ENCODE measurements at regions not wholly inside any gene's neighbourhood (a gene's known extent, or its start where the extent isn't known, plus 50 kb on each side); places are given as distances from the start of the nearest gene placed in this dataset.

DNA sequence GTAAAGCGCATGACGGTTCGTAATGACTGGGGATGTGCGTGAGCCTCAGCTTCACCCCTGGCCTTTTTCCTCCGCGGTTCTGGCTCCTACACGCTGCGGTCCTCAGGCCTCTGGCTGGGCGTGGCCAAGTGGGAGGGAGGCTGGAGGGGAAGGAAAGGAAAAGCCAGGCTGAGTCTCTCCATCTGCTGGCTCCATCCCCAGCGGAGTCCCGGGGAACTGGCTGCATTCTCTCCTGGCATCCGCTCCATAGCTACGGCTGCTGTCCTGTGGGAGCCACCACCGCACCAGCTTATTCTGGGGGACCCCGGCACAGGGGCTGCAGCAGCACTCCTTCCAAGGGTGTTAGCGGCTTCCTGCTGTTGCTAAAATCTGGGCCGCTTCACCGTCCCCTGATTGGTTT is 68.2 kb upstream of the SLC24A4 start:
- no peak overlapping the region for H3K4me3 ChIP-seq (replicated peaks; ENCODE audit: low read depth, low read length)
- TF ChIP-seq, protein P1, sequence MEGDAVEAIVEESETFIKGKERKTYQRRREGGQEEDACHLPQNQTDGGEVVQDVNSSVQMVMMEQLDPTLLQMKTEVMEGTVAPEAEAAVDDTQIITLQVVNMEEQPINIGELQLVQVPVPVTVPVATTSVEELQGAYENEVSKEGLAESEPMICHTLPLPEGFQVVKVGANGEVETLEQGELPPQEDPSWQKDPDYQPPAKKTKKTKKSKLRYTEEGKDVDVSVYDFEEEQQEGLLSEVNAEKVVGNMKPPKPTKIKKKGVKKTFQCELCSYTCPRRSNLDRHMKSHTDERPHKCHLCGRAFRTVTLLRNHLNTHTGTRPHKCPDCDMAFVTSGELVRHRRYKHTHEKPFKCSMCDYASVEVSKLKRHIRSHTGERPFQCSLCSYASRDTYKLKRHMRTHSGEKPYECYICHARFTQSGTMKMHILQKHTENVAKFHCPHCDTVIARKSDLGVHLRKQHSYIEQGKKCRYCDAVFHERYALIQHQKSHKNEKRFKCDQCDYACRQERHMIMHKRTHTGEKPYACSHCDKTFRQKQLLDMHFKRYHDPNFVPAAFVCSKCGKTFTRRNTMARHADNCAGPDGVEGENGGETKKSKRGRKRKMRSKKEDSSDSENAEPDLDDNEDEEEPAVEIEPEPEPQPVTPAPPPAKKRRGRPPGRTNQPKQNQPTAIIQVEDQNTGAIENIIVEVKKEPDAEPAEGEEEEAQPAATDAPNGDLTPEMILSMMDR (IDR thresholded peaks at IDR 0.05; ENCODE audit: low read depth, low read length, missing control alignments), result no peak
- DNase-seq (ENCODE audit: extremely low read depth, low read depth), result no peak

DNA sequence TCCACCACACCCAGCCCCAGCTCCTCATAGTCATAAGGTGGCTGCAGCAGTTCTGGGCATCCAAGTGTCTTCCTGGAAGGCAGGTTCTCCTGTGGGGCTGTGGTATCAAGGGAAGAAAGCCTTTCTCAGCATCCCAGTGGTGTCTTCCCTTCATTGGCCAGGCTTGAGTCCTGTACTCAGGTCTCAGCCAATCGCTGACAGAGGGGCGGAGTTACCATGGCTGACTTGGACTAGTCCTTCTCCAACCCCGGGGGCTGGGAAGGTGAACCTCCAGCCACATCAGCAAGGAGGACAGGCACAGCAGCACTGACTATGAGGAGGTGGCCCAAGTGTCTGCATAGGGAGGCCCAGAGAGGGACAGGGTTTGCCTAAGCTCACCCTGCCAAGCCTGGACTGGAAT is 64.0 kb upstream of the SLC24A4 start:
- TF ChIP-seq, protein P1 (IDR thresholded peaks at IDR 0.05; ENCODE audit: low read depth, low read length, missing control alignments), result no peak
- no peak overlapping the region for H3K4me3 ChIP-seq (replicated peaks; ENCODE audit: low read depth, low read length)
- no peak for DNase-seq (ENCODE audit: extremely low read depth, low read depth)

DNA sequence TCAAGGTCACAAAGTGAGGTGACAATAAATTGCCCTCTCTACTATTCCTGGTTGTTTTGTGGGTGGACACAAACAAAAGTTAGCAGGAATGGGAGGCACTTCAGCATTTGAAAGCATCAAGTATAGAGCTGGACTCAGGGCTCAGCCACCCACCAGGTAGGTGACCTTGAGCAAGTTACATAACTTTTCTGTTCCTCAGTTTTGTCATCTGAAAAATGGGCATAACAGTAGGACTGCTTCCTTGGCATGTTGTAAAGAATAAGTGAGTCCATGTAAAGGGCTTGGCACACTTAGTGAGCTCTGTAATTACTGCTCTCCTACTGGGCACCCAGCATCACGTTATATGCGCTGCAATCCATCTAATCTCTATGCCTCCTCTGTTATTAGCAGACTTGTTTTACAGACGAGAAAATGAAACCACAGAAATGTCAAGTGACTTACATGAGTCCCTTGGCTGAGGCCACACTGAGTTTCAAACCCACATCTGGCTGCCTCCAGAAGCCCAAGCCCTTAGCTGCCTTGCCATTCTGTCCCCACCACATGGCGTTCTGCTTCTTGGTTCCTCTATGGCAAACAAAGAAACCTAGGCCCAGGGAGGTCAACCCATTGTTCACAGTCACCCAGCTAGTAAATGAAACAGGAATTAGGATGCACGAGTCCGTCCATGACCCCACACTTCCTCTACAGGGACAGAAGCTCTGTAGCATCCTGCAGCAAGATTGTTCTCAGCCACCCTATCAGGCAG is 63.2 kb upstream of the SLC24A4 start:
- H3K4me3 ChIP-seq (replicated peaks; ENCODE audit: low read depth, low read length), result no peak overlapping the region
- TF ChIP-seq, protein P1 (IDR thresholded peaks at IDR 0.05; ENCODE audit: low read depth, low read length, missing control alignments), result no peak
- no peak for DNase-seq (ENCODE audit: extremely low read depth, low read depth)

DNA sequence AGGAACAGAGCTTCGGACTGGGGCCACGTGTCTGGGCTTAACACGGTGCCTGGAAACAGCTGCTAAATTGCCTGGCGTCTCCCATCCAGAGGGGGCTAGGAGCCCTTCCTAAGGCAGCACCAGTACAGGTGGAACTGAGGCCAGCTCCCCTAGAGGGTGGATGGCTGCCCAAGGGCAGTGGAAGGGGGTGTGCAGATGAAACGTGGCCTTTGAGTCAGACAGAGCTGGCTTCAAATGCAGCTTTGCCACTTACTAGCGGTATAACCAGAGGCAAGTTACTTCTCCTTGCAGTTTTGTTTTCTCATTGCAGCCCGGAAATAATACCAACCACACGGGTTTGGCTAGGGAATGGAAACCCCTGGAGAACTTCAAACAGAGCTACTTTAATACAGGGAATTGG is 59.3 kb upstream of the SLC24A4 start:
- DNase-seq (ENCODE audit: extremely low read depth, low read depth), result no peak
- H3K4me3 ChIP-seq (replicated peaks; ENCODE audit: low read depth, low read length), result no peak overlapping the region

DNA sequence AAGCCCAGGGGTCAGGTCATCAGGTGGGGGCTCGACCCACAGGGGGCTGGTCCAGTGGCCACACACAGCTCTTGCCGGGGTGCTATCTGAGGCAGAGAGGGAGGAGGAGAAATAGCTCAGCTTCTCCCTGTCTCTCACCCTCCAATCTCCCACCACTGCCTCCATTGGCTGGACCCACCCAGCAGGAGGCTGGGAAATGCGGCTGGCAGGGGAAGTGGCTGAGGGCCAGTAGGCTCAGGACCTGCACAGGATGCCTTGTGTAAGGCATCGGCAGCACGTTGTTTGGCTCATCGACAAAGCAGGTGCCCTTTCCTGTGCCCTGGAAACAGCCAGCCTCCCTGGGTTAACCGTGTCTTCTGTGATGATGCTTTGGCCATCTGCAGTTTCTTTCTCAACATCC is 58.8 kb upstream of the SLC24A4 start:
- no peak overlapping the region for H3K4me3 ChIP-seq (replicated peaks; ENCODE audit: low read depth, low read length)
- TF ChIP-seq, protein P1 (IDR thresholded peaks at IDR 0.05; ENCODE audit: low read depth, low read length, missing control alignments), result no peak
- DNase-seq (ENCODE audit: extremely low read depth, low read depth), result no peak

More for the DNA sequence above, 59.3 kb upstream of the SLC24A4 start:
- TF ChIP-seq, protein P1 (IDR thresholded peaks at IDR 0.05; ENCODE audit: low read depth, low read length, missing control alignments), result no peak

DNA sequence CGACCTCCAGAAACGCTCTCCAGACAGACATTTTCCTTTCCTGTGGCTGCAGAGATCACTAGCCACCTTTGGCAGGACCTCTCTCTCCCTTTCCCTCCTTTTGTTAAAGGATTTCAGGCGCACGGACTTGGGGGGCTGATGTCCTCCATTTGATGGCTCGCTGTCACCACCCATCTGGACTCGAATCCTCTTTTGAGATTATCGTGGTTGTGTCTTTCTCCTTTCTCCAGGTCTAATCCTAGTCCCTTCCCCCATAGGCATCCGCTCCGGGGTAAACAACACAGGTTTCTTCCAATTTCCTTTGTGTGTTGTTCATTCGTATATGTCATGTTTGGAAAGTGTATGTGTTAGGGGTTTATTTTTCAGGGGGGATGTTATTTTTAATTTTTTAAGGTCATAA is 56.7 kb upstream of the SLC24A4 start:
- no peak for DNase-seq (ENCODE audit: extremely low read depth, low read depth)
- H3K4me3 ChIP-seq (replicated peaks; ENCODE audit: low read depth, low read length), result no peak overlapping the region
- TF ChIP-seq, protein P1 (IDR thresholded peaks at IDR 0.05; ENCODE audit: low read depth, low read length, missing control alignments), result no peak

All from HFF-Myc (cell line).